HG03139 (cell line): ENCODE measurements at regions not wholly inside any gene's neighbourhood (a gene's known extent, or its start where the extent isn't known, plus 50 kb on each side); places are given as distances from the start of the nearest gene placed in this dataset.
A peak's percentile ranks its signal among the peaks of the same experiment; 100 is the strongest.

Experiments
- ATAC-seq: cut with Tn5 transposase; IDR thresholded peaks from one replicate; pipeline ENCODE4 v1.9.1; 2021; ENCODE audit not compliant: unreplicated experiment

DNA sequence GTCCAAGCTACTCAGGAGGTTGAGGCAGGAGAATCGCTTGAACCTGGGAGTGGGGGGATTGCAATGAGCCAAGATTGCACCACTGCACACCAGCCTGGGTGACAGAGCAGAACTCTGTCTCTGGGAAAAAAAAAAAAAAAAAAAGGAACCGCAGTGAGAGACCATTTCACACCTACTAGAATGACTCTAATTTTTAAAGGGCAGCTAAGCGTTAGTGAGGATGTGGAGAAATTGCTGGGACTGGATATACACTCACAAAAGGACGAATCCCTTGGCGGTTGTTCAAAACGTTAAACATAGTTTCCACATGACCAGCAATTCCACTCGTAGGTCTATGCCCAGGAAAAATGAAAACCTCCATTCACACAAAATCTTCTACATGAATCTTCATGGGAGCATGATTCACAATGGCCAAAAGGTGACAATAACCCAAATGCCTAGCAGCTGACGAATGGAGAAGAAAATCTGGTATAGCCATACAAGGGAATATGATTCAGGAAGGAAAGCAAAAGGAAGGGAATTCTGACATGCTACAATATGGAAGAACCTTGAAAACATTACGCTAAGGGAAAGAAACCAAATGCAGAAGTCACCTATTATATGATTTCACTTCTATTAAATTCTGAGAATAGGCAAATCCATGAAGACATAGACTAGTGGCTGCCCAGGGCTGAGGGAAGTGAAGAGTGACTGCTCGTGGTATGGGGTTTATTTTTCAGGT is 127.0 kb downstream of the CHSY1 start:
- no peak for ATAC-seq

- ATAC-seq: no peak
Observed at GRCh38 chr15:101123222-101123910, 128.5 kb downstream of the CHSY1 start.

DNA sequence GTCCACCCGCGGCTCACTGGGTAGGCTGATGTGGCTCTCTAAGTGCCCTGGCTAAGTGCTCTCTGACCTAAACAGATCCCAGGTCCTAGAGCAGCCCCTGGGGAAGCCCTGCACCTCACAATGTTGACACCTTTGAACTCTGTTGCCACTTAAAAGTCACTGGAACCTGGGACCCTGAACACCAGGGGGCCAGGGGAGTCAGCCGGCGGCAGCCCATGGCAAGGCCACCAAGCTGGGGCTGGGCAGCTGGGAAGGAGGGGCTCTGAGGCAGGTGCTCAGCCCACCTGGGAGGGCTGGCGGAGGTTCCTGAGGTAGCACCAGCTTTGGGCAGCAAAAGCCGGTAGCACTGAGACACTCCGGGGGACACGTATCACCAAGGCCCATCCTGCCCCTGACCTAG is 129.0 kb downstream of the CHSY1 start:
- ATAC-seq: no peak

DNA sequence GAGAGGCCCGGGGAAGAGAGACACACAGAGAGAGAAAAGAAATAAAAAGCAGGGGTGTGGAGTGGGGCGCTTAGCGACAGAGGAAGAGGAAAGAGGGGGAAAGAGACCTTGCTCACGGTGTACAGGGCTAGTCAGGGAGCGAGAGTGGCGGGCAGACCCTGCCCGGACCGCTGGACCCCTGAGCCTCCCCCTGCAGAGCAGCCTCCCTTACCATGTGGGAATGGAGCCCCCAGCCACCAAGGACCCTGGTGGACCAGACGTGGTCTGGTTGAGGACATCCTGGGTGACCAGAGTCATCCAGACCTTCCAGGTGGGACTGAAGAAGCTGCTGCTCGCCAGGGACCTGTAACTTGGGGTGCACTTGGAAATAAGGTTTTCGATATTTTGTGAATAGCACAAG is 129.6 kb downstream of the CHSY1 start:
- no peak for ATAC-seq

DNA sequence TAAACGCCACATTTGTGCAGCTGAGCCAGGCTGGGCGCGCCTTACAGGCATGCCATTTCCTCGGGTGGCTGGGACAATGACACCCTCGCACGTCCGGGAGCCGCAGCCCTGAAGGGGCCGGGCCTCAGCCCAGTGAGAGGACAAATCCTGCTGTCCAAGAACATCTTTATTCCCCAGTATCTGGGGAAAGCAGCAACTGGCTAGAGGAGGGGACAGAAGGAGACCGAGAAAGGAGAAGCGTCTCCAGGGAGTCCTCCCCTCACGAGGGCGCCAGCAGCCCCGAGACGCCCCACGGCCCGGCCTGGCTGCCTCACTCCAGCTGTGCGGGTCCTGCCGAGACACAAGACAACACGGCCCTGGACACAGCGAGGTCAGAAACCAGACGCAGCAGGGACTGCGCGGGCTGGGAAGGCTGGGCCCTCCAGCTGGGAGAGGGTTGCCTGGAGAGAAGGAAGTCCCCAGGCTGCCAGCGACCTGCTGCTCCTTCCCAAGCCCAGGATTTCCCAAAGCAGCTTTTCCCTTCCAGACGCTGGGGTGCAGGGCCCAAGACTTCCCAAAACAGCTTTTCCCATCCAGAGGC is 130.2 kb downstream of the CHSY1 start:
- ATAC-seq: peak; percentile 52

GRCh38 chr15:101120987-101121386 is 130.9 kb downstream of the CHSY1 start:
- no peak for ATAC-seq

- no peak for ATAC-seq
Observed at GRCh38 chr15:101120473-101120872, 131.4 kb downstream of the CHSY1 start.
